SW480 (cell line): ENCODE measurements at regions not wholly inside any gene's neighbourhood (a gene's known extent, or its start where the extent isn't known, plus 50 kb on each side); places are given as distances from the start of the nearest gene placed in this dataset.
A peak's percentile ranks its signal among the peaks of the same experiment; 100 is the strongest.
"Not testable (repeated sequence)": the region's sequence is repeated elsewhere in the genome, so short reads cannot be mapped to it uniquely, and the experiment has no call there.

Experiments
- DNase-seq: peaks from one replicate; pipeline ENCODE4 v3.0.0-alpha.2; 2016; ENCODE audit warnings: low spot score

- no peak for DNase-seq
Observed at GRCh38 chr2:114261366-114261765, 181.1 kb upstream of the DPP10 start.

GRCh38 chr2:114265261-114265660 is 177.2 kb upstream of the DPP10 start:
- no peak for DNase-seq

DNA sequence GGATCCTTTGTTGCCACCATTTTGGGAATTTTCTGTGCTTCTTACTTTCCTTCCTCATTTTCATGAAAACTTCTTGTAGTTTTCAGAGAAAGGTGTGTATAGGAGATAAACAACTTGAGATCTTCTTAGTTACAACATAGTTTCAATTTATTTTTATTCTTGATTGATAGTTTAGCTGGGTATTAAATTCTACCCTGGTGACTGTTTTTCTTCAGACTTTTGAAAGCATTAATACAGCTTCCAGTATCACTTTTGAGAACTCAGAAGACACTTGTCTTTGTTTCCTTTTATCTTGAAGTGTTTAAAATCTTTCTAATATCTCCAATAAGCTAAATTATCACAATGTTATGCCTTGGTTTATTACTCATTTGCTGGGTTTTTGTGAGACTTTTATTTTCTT is 167.5 kb upstream of the DPP10 start:
- DNase-seq = no peak

GRCh38 chr2:114281188-114281587 is 161.3 kb upstream of the DPP10 start:
- DNase-seq = peak; percentile 65

GRCh38 chr2:114283774-114284173 is 158.7 kb upstream of the DPP10 start:
- no peak for DNase-seq

GRCh38 chr2:114286438-114286837 is 156.0 kb upstream of the DPP10 start:
- DNase-seq = no peak

DNA sequence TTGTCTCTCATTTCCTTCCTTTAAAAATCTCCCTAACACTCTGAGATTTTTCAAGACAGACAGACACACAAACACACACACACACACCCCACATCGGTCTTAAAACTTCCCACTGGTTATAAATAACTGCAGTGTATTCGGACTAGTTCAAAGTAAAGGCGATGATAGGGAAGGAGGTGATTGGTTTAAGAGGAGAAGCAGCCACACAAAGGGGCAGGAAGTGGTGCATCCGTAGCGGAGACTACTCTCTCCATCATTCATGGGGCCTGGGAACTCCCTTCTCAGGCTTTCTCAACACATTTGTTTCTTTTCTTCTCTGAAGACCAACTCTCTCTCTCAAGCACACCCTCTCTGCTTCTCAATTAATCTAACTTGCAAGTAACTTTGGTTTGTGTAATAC is 149.1 kb upstream of the DPP10 start:
- no peak for DNase-seq

GRCh38 chr2:114294741-114295140 is 147.7 kb upstream of the DPP10 start:
- no peak for DNase-seq

DNA sequence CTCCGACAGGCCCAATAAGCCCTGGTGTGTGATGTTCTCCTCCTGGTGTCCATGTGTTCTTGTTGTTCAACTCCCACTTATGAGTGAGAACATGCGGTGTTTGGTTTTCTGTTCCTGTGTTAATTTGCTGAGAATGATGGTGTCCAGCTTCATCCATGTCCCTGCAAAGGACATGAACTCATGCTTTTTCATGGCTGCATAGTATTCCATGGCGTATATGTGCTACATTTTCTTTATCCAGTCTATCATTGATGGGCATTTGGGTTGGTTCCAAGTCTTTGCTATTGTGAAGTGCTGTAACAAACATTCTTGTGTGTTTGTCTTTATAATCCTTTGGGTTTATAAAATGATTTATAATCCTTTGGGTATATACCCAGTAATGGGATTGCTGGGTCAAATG is 142.1 kb upstream of the DPP10 start:
- DNase-seq = not testable (repeated sequence)

DNA sequence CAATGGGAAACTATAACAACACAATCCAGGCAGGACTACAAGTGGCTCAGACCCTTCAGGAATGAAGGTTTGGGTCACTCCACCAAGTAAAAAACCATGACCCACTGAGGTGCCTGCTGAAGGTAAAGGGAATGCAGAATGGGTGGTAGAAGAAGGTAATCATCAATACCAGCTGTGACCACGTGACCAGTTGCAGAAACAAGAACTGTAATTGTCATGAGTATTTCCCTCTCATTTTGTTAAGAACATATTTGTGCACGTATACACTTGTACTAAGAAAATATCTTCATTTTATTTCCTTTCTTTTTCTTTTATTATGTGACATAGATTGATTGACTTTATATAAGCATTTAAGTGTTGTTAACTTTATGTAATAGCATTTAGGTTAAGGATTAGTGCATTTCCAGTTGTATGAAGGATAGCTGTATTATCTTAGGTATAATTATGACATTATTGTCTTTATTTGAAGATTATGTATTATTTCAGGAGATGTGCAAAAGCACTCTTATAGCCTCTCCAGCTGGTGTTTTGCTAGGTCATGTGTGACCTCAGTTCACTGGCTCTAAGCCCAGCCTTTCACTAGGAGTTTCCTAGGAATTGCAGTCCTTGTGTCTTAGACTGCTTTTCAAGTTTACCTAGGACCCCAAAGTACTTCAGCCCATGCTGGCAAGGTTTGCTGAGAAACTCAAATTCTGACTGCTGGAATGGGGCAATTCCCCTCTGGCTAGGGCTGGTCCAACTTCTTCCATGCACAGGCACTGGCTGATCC is 125.7 kb upstream of the DPP10 start:
- DNase-seq = no peak

DNA sequence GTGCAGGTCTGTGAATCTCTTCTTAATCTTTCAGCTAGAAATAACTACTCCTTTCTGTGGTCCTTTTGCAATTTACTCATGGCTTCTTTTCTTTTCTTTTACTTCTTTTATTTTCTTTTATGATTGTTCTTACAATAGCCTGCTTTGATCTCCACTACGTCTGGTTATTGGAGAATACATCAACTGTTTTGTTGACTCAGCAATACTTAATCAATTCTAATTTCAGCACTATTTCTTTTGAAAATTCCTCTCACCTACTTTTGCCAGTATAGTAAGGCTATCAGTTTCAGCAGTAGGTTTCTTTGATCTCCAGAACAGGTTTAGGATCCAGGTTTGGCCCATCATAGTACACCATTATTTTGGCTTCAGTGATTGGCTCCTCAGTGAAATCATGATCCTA is 111.8 kb upstream of the DPP10 start:
- DNase-seq = no peak

DNA sequence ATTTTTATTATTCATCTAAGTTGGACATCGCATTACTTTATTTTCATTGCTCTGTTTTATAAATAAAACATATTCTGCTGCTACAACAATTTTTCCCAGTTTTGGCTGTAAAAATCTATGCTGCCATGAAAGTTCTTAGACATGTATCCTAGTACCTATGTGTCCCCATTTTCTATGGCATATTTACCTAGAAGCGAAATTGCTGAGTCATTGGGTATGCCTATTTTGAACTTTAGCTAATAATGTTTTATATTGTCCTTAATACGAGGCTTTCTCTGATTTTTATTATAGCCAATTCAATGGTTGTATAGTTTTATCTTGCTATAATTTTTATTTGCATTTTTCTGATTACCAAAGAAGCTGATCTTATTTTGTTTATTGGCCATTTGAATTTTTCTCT is 110.5 kb upstream of the DPP10 start:
- no peak for DNase-seq

- DNase-seq = no peak
Observed at GRCh38 chr2:114345246-114345645, 97.2 kb upstream of the DPP10 start.

- no peak for DNase-seq
Observed at GRCh38 chr2:114346658-114347057, 95.8 kb upstream of the DPP10 start.

GRCh38 chr2:114350186-114350725 is 92.2 kb upstream of the DPP10 start:
- DNase-seq = no peak

- no peak for DNase-seq
Observed at GRCh38 chr2:114352988-114353387, 89.5 kb upstream of the DPP10 start.

- no peak for DNase-seq
Observed at GRCh38 chr2:114354199-114354598, 88.2 kb upstream of the DPP10 start.

DNA sequence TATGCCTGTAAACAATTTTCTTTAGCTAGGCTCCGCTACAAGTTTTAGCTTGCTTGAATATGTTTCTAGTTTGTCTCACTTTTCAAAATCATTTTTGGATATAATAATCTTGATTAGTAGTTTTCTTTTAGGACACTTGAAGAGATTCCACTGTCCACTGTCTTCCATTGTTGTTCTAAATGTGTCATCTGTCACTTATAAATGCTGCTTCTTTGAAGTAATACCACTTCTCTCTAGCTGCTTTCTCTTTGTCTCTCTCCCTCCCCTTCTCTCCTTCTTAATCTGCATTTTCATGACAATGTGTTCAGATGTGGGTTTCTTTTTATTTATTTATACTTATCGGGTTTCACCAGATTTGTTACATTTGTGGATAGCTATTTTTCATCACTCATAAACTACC is 73.7 kb upstream of the DPP10 start:
- peak; percentile 22 for DNase-seq

DNA sequence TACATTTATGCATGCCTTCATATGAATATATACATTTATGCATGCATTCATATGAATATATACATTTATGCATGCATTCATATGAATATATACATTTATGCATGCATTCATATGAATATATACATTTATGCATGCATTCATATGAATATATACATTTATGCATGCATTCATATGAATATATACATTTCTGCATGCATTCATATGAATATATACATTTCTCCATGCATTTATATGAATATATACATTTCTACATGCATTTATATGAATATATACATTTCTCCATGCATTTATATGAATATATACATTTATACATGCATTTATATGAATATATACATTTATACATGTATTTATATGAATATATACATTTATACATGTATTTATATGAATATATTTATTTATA is 70.7 kb upstream of the DPP10 start:
- not testable (repeated sequence) for DNase-seq

DNA sequence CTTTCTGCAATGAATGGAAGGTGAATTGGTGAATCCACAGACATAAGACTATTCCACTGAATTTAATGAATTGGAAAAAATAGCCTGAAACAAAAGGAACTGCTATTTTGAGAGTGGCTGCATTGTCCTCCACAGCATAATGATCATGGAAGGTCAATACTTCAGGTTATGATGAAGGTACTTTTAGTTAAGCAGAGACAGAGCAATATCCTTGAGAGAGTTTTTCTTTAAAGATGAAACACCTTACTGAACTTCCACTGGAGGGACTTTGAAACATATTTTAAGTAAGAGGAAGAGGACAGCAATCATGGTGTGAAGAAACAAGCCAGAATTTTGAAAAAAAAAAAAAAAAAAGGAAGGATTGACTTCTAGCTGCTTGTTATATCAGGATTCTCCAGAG is 68.8 kb upstream of the DPP10 start:
- DNase-seq = no peak

GRCh38 chr2:114384441-114384840 is 58.0 kb upstream of the DPP10 start:
- DNase-seq = no peak

DNA sequence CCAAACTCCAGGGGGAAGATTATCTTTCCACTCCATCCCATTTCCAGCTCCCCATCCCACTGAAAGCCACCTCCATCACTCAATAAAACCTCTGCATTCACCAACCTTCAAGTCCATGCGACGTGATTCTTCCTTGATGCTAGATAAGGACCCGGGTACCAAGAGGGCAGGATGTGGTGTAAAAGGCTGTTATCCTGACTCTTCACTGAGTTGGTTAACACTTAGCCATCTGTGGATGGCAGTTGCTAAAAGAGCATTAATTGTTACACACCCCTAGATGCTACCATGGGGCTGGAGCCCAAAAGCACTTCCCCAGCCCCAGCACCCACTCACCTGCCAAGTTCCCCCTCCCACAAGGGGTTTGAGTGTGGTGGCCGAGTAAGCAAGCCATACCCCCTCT is 53.4 kb upstream of the DPP10 start:
- no peak for DNase-seq
